Activated CD4-positive, alpha-beta memory T cell treated with anti-CD3 and anti-CD28 coated beads for 36 hours (primary cell): ENCODE measurements at regions not wholly inside any gene's neighbourhood (a gene's known extent, or its start where the extent isn't known, plus 50 kb on each side); places are given as distances from the start of the nearest gene placed in this dataset.
"Not testable (repeated sequence)": the region's sequence is repeated elsewhere in the genome, so short reads cannot be mapped to it uniquely, and the experiment has no call there.

ENCODE experiments used
- CTCF ChIA-PET: fragments of 350-600 bp; sonication (Branson Sonifier 250); formaldehyde crosslinking; loops from one replicate; lab custom pipeline; 2021; ENCODE audit warnings: antibody characterized with exemption, inconsistent platforms; lab: Charles Lee
- POLR2A ChIA-PET: fragments of 350-600 bp; sonication (Branson Sonifier 250); formaldehyde crosslinking; loops from one replicate; lab custom pipeline; 2021; ENCODE audit warnings: antibody characterized with exemption; lab: Charles Lee
- DNase-seq: peaks from one replicate; pipeline ENCODE4 v3.0.0-alpha.2; 2020
- H3K27ac Mint-ChIP-seq: one replicate; pipeline ENCODE4 v1.8.0; 2021; ENCODE audit warnings: mixed read lengths
- H3K27me3 Mint-ChIP-seq: one replicate; pipeline ENCODE4 v1.8.0; 2021; ENCODE audit warnings: mixed read lengths
- H3K36me3 Mint-ChIP-seq: one replicate; pipeline ENCODE4 v1.8.0; 2021; ENCODE audit warnings: mixed read lengths
- H3K4me1 Mint-ChIP-seq: one replicate; pipeline ENCODE4 v1.8.0; 2021; ENCODE audit warnings: low read depth, mixed read lengths
- H3K4me3 Mint-ChIP-seq: one replicate; pipeline ENCODE4 v1.8.0; 2021; ENCODE audit warnings: mild to moderate bottlenecking, mixed read lengths
- H3K9me3 Mint-ChIP-seq: one replicate; pipeline ENCODE4 v1.8.0; 2021; ENCODE audit warnings: mixed read lengths
- intact Hi-C: fragments of 100-400 bp; cut with micrococcal nuclease; formaldehyde crosslinking; loops from one replicate; pipeline ENCODE4 v1.15.1; 2023

GRCh38 chr6:6091608-6092002 is 84.9 kb upstream of the NRN1 start:
- Mint-ChIP-seq H3K36me3 (no peaks in the 10 kb centered on the region), H3K9me3 (no peaks in the 10 kb centered on the region), H3K27me3 (peaks cover 12% of the 10 kb centered on the region), H3K27ac (no peak overlapping the region), H3K4me1 (peaks cover 9% of the 10 kb centered on the region), H3K4me3 (no peak overlapping the region)
- CTCF ChIA-PET: no interaction called here
- intact Hi-C loops: no loop called here
- POLR2A ChIA-PET: no interaction called here
- no peak for DNase-seq

- intact Hi-C loops: no loop called here
- peaks cover 12% of the 10 kb centered on the region for H3K27me3 Mint-ChIP-seq
- no peak overlapping the region for H3K27ac Mint-ChIP-seq
- ChIA-PET CTCF (no interaction called here), POLR2A (no interaction called here)
- H3K36me3 Mint-ChIP-seq: no peaks in the 10 kb centered on the region
- H3K4me3 Mint-ChIP-seq: no peak overlapping the region
- DNase-seq: no peak
- H3K4me1 Mint-ChIP-seq: peaks cover 9% of the 10 kb centered on the region
- H3K9me3 Mint-ChIP-seq: no peaks in the 10 kb centered on the region
These were observed 84.3 kb upstream of the NRN1 start for GRCh38 chr6:6090861-6091607.

GRCh38 chr6:6085928-6086668 is 79.4 kb upstream of the NRN1 start:
- H3K27ac Mint-ChIP-seq: no peak overlapping the region
- intact Hi-C loops: no loop called here
- CTCF ChIA-PET: no interaction called here
- peaks cover 10% of the 10 kb centered on the region for H3K9me3 Mint-ChIP-seq
- H3K4me1 Mint-ChIP-seq: no peaks in the 10 kb centered on the region
- no peak overlapping the region for H3K4me3 Mint-ChIP-seq
- DNase-seq: no peak
- no peaks in the 10 kb centered on the region for H3K36me3 Mint-ChIP-seq
- peaks cover 10% of the 10 kb centered on the region for H3K27me3 Mint-ChIP-seq
- POLR2A ChIA-PET: no interaction called here

- H3K27me3 Mint-ChIP-seq: peaks cover 16% of the 10 kb centered on the region
- no peak overlapping the region for H3K4me3 Mint-ChIP-seq
- H3K36me3 Mint-ChIP-seq: no peaks in the 10 kb centered on the region
- H3K9me3 Mint-ChIP-seq: peaks cover 10% of the 10 kb centered on the region
- no peak for DNase-seq
- intact Hi-C loops: no loop called here
- CTCF ChIA-PET: no interaction called here
- no peaks in the 10 kb centered on the region for H3K4me1 Mint-ChIP-seq
- POLR2A ChIA-PET: no interaction called here
- no peak overlapping the region for H3K27ac Mint-ChIP-seq
These were observed 74.2 kb upstream of the NRN1 start for GRCh38 chr6:6080975-6081374.

GRCh38 chr6:6074190-6074589 is 67.5 kb upstream of the NRN1 start:
- Mint-ChIP-seq H3K27ac (no peak overlapping the region), H3K9me3 (peaks cover 6% of the 10 kb centered on the region), H3K36me3 (peaks cover under 1% of the 10 kb centered on the region), H3K27me3 (peaks cover 30% of the 10 kb centered on the region), H3K4me3 (no peak overlapping the region), H3K4me1 (no peaks in the 10 kb centered on the region)
- ChIA-PET CTCF (no interaction called here), POLR2A (no interaction called here)
- intact Hi-C loops: no loop called here
- no peak for DNase-seq

GRCh38 chr6:6068157-6068556 is 61.4 kb upstream of the NRN1 start:
- CTCF ChIA-PET, POLR2A ChIA-PET, H3K4me1 Mint-ChIP-seq, H3K36me3 Mint-ChIP-seq, H3K4me3 Mint-ChIP-seq, H3K27ac Mint-ChIP-seq, intact Hi-C loops, DNase-seq: not testable (repeated sequence)
- Mint-ChIP-seq H3K9me3 (peaks cover 18% of the 10 kb centered on the region), H3K27me3 (peaks cover 30% of the 10 kb centered on the region)

- no peak overlapping the region for H3K4me3 Mint-ChIP-seq
- no peaks in the 10 kb centered on the region for H3K4me1 Mint-ChIP-seq
- no peaks in the 10 kb centered on the region for H3K9me3 Mint-ChIP-seq
- ChIA-PET CTCF (interaction anchor here (0.6 to 3.0 kb wide), 5 partner anchors 74 to 534 kb away, joined by 3 to 48 read pairs (median 4); no protein-coding TSS in a partner anchor), POLR2A (no interaction called here)
- no peak overlapping the region for H3K27ac Mint-ChIP-seq
- intact Hi-C loops: loop anchor here (5.0 kb wide), 1 partner anchor 74 kb away; no protein-coding TSS in a partner anchor
- peaks cover 21% of the 10 kb centered on the region for H3K27me3 Mint-ChIP-seq
- no peak for DNase-seq
- H3K36me3 Mint-ChIP-seq: no peaks in the 10 kb centered on the region
These were observed 51.3 kb upstream of the NRN1 start for GRCh38 chr6:6058054-6058444.

- Mint-ChIP-seq H3K36me3 (no peaks in the 10 kb centered on the region), H3K4me3 (no peak overlapping the region), H3K9me3 (no peaks in the 10 kb centered on the region), H3K27ac (no peak overlapping the region), H3K27me3 (peaks cover 21% of the 10 kb centered on the region), H3K4me1 (no peaks in the 10 kb centered on the region)
- ChIA-PET CTCF (interaction anchor here (0.6 to 3.0 kb wide), 6 partner anchors 75 to 534 kb away, joined by 3 to 48 read pairs (median 4); no protein-coding TSS in a partner anchor), POLR2A (no interaction called here)
- DNase-seq: no peak
- intact Hi-C loops: loop anchor here (1.0 to 5.0 kb wide), 2 partner anchors 75 to 490 kb away; no protein-coding TSS in a partner anchor
These were observed 50.8 kb upstream of the NRN1 start for GRCh38 chr6:6057442-6058053.
